Suppressor macrophage (primary cell): ENCODE measurements at regions not wholly inside any gene's neighbourhood (a gene's known extent, or its start where the extent isn't known, plus 50 kb on each side); places are given as distances from the start of the nearest gene placed in this dataset.
A peak's percentile ranks its signal among the peaks of the same experiment; 100 is the strongest.

Experiments
- DNase-seq, 4 experiments: peaks; one replicate each; pipeline ENCODE4 v3.0.0-alpha.2; 2020 to 2022

- DNase-seq, result peak in 1 of 4 experiments; percentile 19
Measured at GRCh38 chr5:61623401-61624069, 291.5 kb downstream of the ZSWIM6 start.

GRCh38 chr5:61624553-61625136 is 292.6 kb downstream of the ZSWIM6 start:
- DNase-seq, result no peak

- DNase-seq, result no peak
Measured at GRCh38 chr5:61625137-61625561, 293.1 kb downstream of the ZSWIM6 start.

GRCh38 chr5:61625681-61626621 is 293.9 kb downstream of the ZSWIM6 start:
- DNase-seq, result peak; percentile 66 to 87 (median 72)

GRCh38 chr5:61626639-61627282 is 294.7 kb downstream of the ZSWIM6 start:
- peak; percentile 76 to 91 (median 85) for DNase-seq

DNA sequence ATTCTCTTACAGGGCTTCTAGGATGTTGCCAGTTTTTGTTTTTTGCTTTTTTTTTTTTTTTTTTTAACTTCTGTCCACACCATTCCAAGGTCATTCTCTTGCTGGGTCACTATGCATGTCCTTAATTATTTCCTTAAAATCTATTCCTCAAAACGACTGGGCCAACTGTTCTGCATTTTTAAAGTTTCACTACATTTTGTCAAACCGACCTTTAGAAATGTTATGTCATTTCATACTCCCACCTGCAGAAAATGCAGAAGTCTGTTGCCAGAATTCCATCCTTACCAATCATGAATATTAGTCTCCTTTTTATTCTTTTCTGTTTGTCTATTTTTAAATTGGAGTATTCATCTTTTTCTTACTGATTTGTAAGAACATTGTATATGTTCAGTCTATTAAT is 295.5 kb downstream of the ZSWIM6 start:
- peak; percentile 11 to 57 (median 36) for DNase-seq

- no peak for DNase-seq
Measured at GRCh38 chr5:61630908-61631307, 298.9 kb downstream of the ZSWIM6 start.

DNA sequence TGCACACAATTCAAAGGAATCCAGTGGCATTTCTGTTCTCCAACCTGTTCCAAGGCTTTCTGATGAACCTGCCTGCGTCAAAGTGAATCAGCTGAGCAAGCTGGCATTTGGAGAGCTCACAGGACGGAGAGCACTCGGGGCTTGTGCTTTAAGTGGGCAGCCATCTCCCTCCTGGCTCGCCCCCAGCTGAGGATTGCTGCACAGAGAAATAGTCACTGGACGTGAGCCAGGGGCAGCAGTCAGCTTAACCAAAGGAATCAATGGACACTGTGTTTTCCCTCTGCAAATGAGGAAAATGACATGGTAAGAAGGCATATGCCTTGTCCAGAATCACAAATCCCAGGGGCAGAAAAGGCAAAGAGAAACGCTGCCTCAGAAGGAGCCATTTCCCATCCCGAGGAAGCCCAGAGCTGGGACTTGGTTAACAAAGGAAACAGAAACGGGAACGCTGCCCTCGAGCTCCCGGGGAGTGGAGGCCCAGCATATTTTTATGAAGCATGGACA is 299.4 kb downstream of the ZSWIM6 start:
- DNase-seq, result no peak

DNA sequence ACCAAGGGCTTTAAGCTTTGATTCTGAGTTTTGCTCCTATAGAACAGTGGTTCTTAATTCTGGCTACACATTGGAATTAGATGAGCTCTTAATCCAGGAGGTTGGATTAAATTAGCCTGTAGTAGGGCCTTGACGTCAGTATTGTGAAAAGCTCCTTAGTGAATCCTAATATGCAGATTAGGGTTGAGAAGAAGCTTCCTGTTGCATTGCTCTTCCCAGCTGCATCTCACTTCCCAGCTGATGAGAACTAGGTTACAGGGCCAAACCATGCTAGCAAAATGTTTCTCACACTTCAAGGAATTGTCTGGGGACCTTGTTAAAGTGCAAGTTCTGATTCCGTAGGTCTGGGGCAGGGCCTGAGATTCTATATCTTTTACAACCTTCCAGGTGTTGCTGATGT is 300.0 kb downstream of the ZSWIM6 start:
- DNase-seq, result no peak

- DNase-seq, result no peak
Measured at GRCh38 chr5:61635271-61635670, 303.2 kb downstream of the ZSWIM6 start.

DNA sequence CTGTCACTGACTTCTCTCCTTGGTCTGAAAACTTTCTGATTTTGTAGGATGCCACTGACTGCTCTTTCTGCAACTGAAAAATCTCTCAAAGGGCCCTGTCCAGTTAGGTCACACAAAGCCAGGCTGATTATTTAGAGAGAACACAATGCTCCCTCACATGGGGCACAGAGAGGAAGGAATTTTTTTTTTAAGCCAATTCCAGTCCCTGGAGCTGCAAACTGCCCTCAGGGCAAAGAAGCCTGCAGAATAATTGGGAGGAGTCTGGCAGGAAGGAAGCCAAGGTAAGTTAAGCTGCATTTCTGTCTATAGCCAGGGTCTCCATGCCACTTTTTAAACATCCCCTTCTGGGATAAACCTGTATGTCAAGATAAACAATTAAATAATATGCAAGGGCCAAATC is 305.5 kb downstream of the ZSWIM6 start:
- DNase-seq, result no peak

GRCh38 chr5:61638476-61638875 is 306.4 kb downstream of the ZSWIM6 start:
- DNase-seq, result no peak

DNA sequence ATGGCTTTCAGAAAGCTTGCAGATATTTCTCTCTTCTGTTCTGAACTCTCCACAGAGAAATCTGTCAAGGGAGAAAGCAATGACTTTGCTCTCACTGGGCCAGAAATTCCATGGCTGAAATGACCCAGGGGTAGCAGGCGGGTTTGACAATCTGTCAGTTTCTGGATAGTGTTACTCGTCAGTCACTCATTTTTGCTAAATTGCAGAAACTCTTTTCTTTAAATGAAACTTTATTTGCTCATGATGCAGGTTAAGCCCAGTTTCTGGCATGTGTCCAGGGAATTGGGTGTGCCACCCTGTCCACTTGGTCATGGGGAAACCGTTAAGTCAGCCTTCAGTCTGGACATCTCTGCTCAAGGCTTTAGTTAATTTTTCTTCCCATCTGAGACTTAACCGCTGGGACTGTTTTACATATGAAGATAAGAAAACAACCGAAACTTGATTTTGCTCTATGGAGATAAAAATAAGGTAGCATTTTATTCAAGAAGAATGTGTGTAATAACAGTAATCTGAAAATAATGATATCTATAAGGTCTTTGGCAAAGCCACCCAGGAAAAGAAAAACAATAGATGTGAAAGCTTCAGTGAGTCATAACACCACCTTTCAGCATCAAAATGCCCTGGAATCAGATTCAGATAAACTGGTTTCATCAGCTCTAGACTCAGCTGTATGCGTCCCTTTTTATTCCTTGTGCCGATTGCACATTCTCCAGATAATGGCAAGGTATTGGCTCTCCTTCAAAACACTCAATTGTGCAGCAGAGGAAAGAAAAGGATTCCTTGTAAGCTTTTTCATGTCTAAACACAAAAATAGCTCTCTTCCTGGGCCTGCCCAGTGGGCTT is 308.3 kb downstream of the ZSWIM6 start:
- no peak for DNase-seq

GRCh38 chr5:61641748-61642565 is 309.9 kb downstream of the ZSWIM6 start:
- DNase-seq, result no peak

DNA sequence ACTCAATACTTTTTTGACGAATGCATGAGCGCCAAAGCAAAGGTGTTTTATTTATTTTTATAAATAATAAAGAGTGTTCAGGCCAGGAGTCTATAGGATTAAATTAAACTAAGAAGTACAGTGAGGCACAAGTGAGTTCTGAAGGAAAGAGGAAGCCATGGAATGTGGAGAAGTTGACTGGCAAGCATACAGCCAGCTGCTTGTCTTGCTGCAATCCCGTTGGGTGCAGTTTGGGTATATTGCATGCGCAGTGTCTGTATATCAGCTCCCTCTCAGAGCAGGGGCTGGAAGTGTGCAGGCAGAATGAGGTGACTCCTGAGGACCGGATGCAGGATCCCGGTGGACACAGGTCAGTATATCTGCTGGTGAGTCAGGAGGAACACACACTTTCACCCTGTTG is 315.6 kb downstream of the ZSWIM6 start:
- peak in 3 of 4 experiments; percentile 51 to 64 (median 54) for DNase-seq

DNA sequence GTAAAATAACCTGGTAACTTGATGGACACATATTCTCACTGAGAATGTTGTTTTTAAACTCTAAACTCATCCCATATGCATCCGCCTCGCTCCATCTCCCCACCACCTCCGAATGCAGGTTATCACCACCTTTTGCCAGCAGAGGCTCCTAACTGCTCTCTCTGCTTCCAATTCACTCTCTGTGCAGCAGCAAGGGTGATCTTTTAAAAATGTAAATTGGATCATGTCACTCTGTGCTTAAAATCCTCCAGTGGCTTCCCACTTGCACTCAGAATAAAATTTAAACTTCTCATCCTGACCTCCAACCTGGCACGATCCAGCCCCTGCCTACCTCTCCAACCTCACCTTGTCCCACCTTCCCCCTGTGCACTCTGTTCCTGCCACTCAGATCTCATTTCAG is 317.2 kb downstream of the ZSWIM6 start:
- no peak for DNase-seq

DNA sequence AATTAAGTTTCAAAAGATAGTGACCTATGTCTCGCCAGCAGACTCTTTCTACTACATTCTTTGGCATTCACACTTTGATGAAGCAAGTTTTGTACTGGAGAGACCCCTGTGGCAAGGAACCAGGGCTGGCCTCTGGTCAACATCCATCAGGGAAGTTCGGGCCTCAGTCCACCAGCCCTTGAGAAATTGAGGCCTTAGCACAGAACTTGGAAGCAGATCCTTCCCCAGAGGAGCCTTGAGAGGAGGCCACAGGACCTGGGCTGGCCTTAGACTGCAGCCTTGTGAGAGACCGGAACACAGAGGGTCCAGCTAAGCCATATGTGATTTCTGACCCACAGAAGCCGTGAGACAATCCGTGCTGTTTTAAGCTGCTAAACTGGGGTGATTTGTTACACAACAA is 317.9 kb downstream of the ZSWIM6 start:
- DNase-seq, result no peak

- DNase-seq, result no peak
Measured at GRCh38 chr5:61650661-61651060, 318.6 kb downstream of the ZSWIM6 start.

DNA sequence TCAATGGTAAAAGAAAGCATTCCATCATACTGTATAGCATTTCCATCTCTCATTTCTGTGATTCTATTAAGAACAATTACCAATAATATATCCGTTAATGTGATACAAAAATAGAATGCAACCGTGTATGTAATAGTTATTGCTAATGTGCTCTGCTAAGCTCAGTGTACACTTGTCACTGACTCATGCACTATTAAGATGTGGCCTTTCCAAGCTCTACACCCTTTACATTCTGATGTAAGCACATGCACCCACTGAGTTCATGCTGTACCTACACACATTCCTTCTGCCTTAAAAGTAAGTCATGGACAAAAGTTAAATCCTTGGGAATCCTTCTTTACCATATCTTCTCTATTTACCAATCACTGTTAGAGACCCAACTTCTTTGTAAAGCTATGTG is 319.1 kb downstream of the ZSWIM6 start:
- DNase-seq, result no peak

- no peak for DNase-seq
Measured at GRCh38 chr5:61652916-61653315, 320.9 kb downstream of the ZSWIM6 start.
